HG03135 (cell line): ENCODE measurements at regions not wholly inside any gene's neighbourhood (a gene's known extent, or its start where the extent isn't known, plus 50 kb on each side); places are given as distances from the start of the nearest gene placed in this dataset.

Source experiments
- ATAC-seq: cut with Tn5 transposase; IDR thresholded peaks from one replicate; pipeline ENCODE4 v1.9.1; 2021; ENCODE audit warnings: mild to moderate bottlenecking, moderate library complexity; ENCODE audit not compliant: unreplicated experiment

- ATAC-seq: no peak
Measured at GRCh38 chr12:39127401-39127800, 222.0 kb upstream of the CPNE8 start.

- no peak for ATAC-seq
Measured at GRCh38 chr12:39125566-39125965, 220.2 kb upstream of the CPNE8 start.

- no peak for ATAC-seq
Measured at GRCh38 chr12:39124768-39125167, 219.4 kb upstream of the CPNE8 start.

DNA sequence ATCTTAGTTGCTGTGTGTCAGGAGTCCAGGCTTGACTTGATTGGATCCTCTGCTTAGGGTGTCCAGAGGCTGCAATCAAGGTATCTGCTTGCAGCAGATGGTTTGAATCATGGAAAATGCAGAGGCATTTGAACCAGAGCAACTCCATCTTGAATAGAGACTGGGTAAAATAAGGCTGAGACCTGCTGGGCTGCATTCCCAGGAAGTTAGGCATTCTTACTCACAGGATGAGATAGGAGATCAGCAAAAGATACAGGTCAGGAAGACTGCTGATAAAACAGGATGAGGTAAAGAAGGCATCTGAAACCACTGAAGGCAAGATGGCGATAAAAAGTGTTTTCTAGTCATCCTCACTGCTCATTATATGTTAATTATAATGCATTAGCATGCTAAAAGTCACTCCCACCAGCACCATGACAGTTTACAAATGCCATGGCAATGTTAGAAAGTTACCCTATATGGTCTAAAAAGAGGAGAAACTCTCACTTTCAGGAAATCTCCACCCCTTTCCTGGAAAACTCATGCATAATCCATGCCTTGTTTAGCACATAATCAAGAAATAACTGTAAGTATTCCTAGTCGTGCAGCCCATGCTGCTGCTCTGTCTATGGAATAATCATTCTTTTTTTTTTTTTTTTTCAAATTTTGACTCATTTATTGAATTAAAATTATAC is 218.3 kb upstream of the CPNE8 start:
- no peak for ATAC-seq

DNA sequence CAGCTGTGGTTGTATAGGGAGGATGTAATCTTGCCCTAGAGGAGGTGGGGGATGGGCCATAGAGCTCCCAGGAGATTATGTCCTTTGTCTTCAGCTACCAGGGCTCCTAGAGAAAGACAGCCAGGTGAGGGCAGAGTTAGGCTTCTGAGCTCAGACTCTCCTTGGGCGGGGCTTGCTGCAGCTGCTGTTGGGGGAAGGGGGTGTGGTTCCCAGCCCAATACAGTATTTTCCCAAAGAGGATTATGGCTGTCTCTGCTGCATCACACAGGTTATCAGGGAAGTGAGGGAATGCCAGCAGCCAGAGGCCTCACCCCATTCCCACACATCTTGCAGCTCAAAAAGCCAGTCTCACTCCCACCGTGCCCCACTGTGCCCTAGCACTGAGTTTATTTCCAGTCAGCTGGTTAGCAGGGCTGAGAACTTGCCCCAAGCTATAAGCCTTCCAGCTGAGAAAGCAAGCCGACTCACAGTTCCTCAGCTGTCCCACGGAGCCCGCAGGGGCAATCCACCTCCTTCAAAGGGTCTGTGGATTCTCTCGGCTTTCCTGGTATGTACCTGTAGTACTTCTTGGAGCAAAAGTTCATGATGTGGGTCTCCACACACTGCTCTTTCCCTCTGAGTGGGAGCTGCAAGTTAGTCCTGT is 217.3 kb upstream of the CPNE8 start:
- ATAC-seq: no peak

DNA sequence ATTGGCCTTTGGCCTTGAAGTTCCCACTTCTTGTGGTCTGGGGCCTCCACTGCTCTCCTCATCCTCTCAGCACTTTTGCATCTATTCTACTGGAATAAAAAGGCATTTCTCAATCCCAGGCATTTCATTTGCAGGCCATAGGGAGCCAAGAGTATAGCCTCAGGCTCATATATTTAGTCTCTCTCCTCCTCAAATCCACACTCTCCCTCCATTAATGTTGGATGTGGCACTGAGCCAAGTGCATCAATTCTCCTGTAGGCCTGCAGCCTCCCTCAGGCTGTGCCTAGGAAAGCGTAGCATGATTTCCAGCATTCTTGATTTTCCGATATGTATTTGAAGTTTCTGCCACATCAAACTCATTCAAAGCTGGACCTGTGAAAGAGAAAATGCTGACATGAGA is 211.5 kb upstream of the CPNE8 start:
- no peak for ATAC-seq

DNA sequence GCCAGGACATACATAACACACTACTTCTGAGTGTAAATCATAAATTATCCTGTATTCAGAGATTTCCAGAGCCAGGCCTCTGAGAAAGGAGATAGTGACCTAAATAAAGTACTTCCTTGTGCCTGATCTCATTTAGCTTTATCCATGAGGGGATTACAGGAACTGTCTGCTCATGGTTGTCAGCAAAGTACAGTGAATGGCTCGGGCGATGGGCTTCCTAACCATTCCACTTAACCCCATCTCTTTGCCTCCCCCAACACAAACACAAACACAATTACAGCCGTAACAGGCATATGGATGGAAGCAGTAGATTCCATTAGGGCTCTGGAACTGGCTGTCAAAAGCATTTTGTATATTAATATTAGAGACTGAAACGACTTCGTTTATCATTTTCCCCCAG is 206.7 kb upstream of the CPNE8 start:
- ATAC-seq: no peak

GRCh38 chr12:39105111-39105510 is 199.7 kb upstream of the CPNE8 start:
- no peak for ATAC-seq

DNA sequence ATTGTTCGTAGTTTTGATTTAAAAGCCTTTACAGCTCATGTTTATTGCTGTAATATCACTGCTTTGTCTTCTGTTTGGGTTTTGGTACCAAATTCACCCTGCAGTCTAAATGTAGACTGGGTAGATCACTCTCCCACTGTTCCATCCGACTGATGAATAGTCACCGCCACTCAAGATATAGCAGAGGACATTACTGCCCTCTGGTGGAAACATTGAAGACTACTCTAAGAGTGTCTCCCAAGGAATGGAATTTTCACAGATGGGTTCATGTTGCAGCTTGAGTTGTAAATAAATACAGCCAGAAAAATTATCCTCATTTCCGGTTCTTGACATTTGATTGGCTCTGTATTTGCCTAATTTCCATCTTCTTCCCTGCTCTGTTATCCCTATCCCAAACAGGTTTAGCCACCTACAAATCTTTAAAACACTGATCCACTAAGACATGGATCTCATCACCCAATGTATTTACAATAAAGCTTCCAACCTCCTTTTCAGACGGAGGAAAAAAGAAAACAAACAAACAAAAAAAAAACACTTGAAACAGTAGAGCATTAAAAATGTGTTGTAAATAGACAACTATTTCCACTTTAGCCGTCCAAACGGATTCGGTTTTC is 198.3 kb upstream of the CPNE8 start:
- peak; percentile 91 for ATAC-seq

- no peak for ATAC-seq
Measured at GRCh38 chr12:39102474-39103209, 197.3 kb upstream of the CPNE8 start.

DNA sequence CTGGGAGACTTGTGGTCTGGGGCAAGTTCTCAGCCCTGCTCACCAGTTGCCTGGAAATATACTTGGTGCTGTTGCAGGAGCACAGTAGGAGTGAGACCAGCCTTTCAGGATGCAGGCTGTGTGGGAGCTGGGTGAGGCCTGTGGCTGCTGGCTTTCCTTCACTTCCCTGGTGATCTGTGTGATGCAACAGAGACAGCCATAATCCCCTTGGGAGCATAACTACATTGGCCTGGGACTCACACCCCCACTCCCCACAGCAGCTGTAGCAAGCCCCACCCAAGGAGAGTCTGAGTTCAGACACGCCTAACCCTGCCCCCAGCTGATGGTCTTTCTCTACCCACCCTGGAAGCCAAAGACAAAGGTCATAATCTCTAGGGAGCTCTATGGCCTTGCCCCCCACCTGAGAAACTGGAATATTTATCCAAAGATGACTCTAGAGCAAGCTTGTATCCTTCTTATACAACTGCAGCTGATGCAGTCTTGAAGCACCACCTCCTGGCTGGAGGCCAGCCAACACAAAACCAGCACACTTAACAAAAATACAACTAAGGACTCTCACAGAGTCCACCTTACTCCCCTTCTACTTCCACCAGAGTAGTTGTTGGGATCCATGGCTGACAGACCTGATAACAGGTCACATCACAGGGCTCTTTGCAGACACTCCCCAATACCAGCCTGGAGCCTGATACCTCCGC is 190.4 kb upstream of the CPNE8 start:
- ATAC-seq: no peak

DNA sequence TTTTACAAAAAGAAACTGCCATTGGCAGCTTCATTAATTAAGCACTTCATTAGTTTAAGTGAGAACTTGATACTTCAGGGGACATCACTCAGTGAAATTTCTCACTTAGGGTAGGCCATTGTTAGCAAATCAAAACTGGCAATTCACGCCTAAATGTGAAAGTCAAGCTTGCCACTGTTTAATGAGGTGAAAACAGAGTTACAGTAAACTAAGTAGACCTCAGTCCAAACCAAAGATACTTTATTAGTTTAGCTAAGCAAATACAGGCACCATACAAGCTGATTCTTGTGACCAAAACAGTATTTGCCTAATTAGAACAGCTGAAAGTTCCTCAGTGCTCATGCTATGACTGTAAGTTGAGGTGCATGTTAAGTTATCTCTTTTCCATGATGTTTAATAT is 176.5 kb upstream of the CPNE8 start:
- no peak for ATAC-seq

DNA sequence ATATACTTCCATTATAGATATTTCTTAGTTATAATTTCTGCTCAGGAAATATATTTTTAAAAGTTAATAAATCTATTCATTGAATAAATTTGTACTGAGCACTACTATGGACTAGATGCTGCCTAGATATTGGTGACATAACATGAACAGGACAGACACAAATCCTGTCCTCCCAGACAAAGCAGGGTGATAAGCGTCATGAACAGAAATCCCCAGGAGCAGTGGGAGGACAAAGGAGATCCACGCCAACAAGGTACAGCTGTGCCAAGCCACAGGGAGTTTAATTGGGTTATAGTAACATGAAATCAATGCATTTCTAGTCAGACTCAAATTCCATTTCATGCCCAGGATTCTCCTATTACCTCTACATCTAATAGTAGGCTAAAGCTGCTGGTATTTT is 171.8 kb upstream of the CPNE8 start:
- no peak for ATAC-seq

GRCh38 chr12:39074063-39074462 is 168.7 kb upstream of the CPNE8 start:
- no peak for ATAC-seq

DNA sequence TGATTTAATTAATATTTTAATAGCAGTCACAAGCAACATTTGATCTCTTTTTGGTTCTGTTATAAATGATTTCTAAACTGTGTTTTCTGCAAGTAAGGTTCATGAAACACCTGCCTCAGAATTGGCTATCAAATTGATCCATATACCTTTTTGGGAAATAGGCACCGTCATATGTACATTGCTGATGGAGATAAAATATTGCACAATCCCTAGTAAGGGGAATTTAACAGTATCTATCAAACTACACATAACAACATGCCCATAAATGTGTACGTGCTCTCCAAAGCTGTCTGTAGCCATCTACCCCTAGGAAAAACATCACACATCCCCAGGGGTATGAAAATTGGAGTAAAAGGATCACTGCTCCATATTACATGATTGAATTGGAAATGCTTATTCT is 167.3 kb upstream of the CPNE8 start:
- ATAC-seq: no peak

DNA sequence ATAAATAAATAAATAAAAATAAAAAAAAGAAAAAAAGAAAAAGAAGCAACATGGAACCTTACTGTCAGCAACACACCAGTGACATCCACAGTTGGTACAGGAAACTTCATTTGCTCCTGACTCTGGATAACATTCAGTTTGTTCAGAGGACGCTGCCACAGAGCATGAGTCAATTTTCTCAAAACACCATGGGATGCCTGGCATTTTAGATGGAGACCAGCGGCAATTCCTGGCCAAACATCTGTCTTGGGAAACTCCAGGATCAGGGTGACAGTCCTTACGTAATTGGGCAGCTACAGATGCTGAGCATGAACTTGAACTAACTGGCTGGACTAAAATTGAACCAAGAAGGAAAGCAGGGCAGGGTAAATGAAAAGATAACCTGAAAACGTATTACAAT is 166.2 kb upstream of the CPNE8 start:
- ATAC-seq: no peak

DNA sequence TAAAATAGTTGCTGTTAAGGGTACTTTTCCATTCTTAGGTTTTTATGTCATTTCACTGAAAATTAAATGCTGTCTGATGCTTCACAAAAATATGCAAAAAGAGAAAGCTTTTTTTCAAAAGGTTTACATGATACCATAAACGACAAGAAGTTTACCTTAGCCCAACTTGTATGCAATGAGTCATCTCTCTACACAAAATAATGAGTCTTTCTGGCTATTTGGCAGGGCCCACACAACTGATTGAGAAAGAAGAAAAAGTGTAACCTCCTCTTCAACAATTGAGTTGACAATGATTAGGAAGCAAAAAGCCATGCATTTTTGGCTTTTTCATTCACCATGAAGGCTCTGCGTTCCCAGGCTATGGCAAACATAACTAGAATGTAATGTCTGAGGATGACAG is 165.4 kb upstream of the CPNE8 start:
- ATAC-seq: no peak

DNA sequence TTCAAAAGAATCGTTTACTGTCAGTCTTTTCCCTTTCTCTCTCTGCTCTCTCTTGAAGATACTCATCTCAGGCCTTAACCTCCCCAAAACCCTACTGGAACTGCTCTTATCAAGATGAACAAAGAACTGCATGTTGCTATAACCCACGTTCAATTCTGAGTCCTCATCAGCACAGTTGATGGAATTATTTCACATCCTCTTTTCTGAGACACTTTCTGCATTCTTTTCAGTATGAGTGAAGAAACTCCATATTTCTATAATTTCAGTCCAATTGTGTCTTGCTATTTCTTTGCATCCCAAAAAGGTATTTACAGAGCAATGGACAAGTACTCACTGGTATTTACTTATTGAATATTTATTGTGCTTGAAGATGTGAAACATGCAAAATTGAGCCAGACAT is 160.1 kb upstream of the CPNE8 start:
- no peak for ATAC-seq

DNA sequence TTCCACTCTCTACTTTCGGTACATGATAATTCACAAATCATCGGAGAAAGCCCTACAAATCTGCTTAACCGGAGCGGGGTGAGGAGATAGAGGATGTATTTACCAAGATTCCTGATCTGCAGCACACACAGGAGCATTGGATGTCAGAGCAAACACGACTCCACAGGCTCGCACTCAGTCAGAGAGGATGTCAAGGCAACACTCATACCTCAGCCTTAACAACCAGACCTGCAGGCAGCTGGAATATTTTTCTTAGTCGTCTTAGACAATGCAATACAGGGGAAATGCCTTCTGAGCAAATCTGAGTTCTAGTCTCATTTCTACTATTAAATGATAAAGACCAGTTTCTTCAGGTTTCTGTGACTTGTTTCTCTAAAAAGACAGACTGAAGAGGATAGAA is 159.3 kb upstream of the CPNE8 start:
- ATAC-seq: no peak

- ATAC-seq: no peak
Measured at GRCh38 chr12:39062266-39062996, 157.0 kb upstream of the CPNE8 start.

DNA sequence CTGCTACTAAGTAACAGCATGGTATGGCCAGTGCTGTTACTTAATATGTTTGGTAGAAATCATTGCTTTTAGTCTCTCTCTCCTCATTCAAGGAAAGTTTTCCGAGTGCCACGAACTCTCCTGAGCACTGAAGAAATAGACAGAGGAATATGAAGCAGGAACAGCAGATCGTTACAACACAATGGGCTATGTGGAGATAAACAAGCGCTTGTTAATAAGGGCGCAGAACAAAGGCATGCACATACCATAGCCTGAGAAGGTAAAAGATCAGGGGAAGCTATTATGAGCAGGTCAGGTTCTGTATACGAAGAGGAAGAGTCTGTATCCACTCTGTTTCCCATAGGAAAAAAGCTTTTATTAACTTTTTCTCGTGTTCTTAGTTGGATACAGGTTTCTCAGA is 156.2 kb upstream of the CPNE8 start:
- ATAC-seq: no peak
